K562 (cell line): ENCODE measurements at regions not wholly inside any gene's neighbourhood (a gene's known extent, or its start where the extent isn't known, plus 50 kb on each side); places are given as distances from the start of the nearest gene placed in this dataset.

Source experiments
- ATAC-seq: fragments of 200-7000 bp; cut with Tn5 transposase; 3 replicates; pipeline ENCODE4 v1.9.1; 2020; ENCODE audit warnings: moderate library complexity
- BruUV-seq: library from RNA; stranded (reverse); fragments of 400-500 nt; replicated peaks from 2 replicates; lab custom pipeline; 2021; lab: Mats Ljungman, UMichigan
- CTCF ChIA-PET: fragments of 300-600 bp; formaldehyde crosslinking; extraction: SDS; loops from one replicate; lab custom pipeline; 2021; ENCODE audit warnings: low intra/inter-chr PET ratio; lab: Yijun Ruan, JAX
- POLR2A ChIA-PET: fragments of 300-600, 350-650 bp; sonication (Branson Sonifier 250); formaldehyde crosslinking; extraction: SDS; loops from one replicate; lab custom pipeline; 2021; ENCODE audit warnings: antibody characterized with exemption, inconsistent platforms; lab: Yijun Ruan, JAX
- DNase-seq, 4 experiments: peaks; one replicate each; pipeline versions ENCODE4 v3.0.0 to v3.0.0-alpha.2; 2011 to 2018; ENCODE audit warnings: low spot score in 3 of 4, mixed read lengths in 3 of 4; ENCODE audit errors: extremely low read depth in 1 of 4
- FAIRE-seq: peaks from 2 replicates; lab custom pipeline; 2011; peaks lifted over from hg19 to GRCh38; lab: Jason Lieb, UNC
- H2AFZ ChIP-seq: 2 replicates; pipeline ENCODE4 v1.6.0; 2011; ENCODE audit warnings: low read depth, low read length, control low read depth, inconsistent platforms
- H3K27ac ChIP-seq: fragments of 200-600 bp; 3 replicates; pipeline ENCODE4 v1.8.0; 2011; ENCODE audit warnings: low read depth, mild to moderate bottlenecking, control low read depth, inconsistent platforms, low read length, moderate library complexity, mixed read lengths; ENCODE audit errors: extremely low read depth
- H3K27me3 ChIP-seq, 2 experiments: fragments of 300-600 bp in 1 of 2; 2 replicates in 1 of 2; 3 replicates in 1 of 2; pipeline versions ENCODE4 v1.6.0 to v1.8.0; 2011; ENCODE audit warnings: inconsistent platforms in 2 of 2, low read length in 2 of 2, mild to moderate bottlenecking in 1 of 2, mixed read lengths in 1 of 2, moderate library complexity in 1 of 2; ENCODE audit not compliant: control insufficient read depth in 2 of 2, insufficient read depth in 2 of 2
- H3K36me3 ChIP-seq: fragments of 300-600 bp; 3 replicates; pipeline ENCODE4 v1.8.0; 2011; ENCODE audit warnings: mild to moderate bottlenecking, low read length, inconsistent platforms; ENCODE audit not compliant: control insufficient read depth, insufficient read depth
- H3K4me1 ChIP-seq, 2 experiments: fragments of 200-600 bp in 1 of 2; replicated peaks in 1 of 2; 2 replicates in 1 of 2; 3 replicates in 1 of 2; pipeline versions ENCODE4 v1.5.1 to v1.8.0; 2011; ENCODE audit warnings: inconsistent platforms in 2 of 2, low read length in 2 of 2, mild to moderate bottlenecking in 1 of 2, mixed read lengths in 1 of 2, moderate library complexity in 1 of 2; ENCODE audit not compliant: control insufficient read depth in 2 of 2, insufficient read depth in 2 of 2
- H3K4me2 ChIP-seq: 2 replicates; pipeline ENCODE4 v1.6.1; 2011; ENCODE audit warnings: low read length, control low read depth, inconsistent platforms, mixed read lengths; ENCODE audit not compliant: insufficient read depth
- H3K4me3 ChIP-seq: fragments of 200-600 bp; sonication (generic), shearing (Covaris generic); 2 replicates; pipeline ENCODE4 v1.5.1; 2016; ENCODE audit warnings: control low read depth, inconsistent platforms
- H3K79me2 ChIP-seq: fragments of 200-600 bp; 3 replicates; pipeline ENCODE4 v1.8.0; 2011; ENCODE audit warnings: low read length, inconsistent platforms; ENCODE audit not compliant: control insufficient read depth, insufficient read depth
- H3K9ac ChIP-seq, 2 experiments: 2 replicates each; pipeline versions ENCODE4 v1.6.0 to v1.6.1; 2011; ENCODE audit warnings: low read depth in 2 of 2, low read length in 2 of 2, control low read depth in 1 of 2, inconsistent platforms in 1 of 2, mild to moderate bottlenecking in 1 of 2, mixed read lengths in 1 of 2; ENCODE audit not compliant: insufficient read depth in 1 of 2
- H3K9me1 ChIP-seq: one replicate; pipeline ENCODE4 v1.6.0; 2011; ENCODE audit warnings: inconsistent platforms, mild to moderate bottlenecking, low read length, moderate library complexity; ENCODE audit not compliant: control insufficient read depth, insufficient read depth
- H3K9me3 ChIP-seq: replicated peaks from 2 replicates; pipeline ENCODE4 v1.5.1; 2011; ENCODE audit warnings: low read depth, low read length, inconsistent platforms; ENCODE audit not compliant: control insufficient read depth, insufficient read depth
- H4K20me1 ChIP-seq: replicated peaks from 2 replicates; pipeline ENCODE4 v1.6.1; 2011; ENCODE audit warnings: low read length, inconsistent platforms, mixed read lengths; ENCODE audit not compliant: control insufficient read depth, insufficient read depth
- ARID1B ChIP-seq: fragments of 450-650 bp; IDR thresholded peaks from 2 replicates; pipeline ENCODE4 v1.6.1; 2016; ENCODE audit warnings: antibody characterized with exemption, mild to moderate bottlenecking, inconsistent platforms
- ELF1 ChIP-seq: fragments of 200-800 bp; sonication (Bioruptor generic); IDR thresholded peaks from 2 replicates; pipeline ENCODE4 v1.6.1; 2016; ENCODE audit warnings: missing genetic modification characterization, missing compliant biosample characterization
- ESRRB ChIP-seq: fragments of 250-450 bp; sonication (Bioruptor Pico); IDR thresholded peaks from 2 replicates; pipeline ENCODE4 v1.5.0; 2020; ENCODE audit warnings: mild to moderate bottlenecking, moderate library complexity, borderline replicate concordance
- ILK ChIP-seq: fragments of 450-650 bp; IDR thresholded peaks from 2 replicates; pipeline ENCODE4 v1.6.1; 2016; ENCODE audit warnings: missing genetic modification characterization, low read depth, mild to moderate bottlenecking, missing compliant biosample characterization, moderate library complexity, borderline replicate concordance
- MAFG ChIP-seq: fragments of 450-650 bp; conservative IDR thresholded peaks from 2 replicates; pipeline ENCODE4 v1.6.1; 2016; ENCODE audit warnings: missing genetic modification characterization, missing compliant biosample characterization
- PHTF2 ChIP-seq: fragments of 250-450 bp; sonication (Bioruptor Pico); IDR thresholded peaks from 2 replicates; pipeline ENCODE4 v1.5.0; 2021; ENCODE audit warnings: mild to moderate bottlenecking
- POLR2AphosphoS5 ChIP-seq: IDR thresholded peaks from 2 replicates; pipeline ENCODE4 v1.6.1; 2011; ENCODE audit warnings: mild to moderate bottlenecking, low read depth, low read length, moderate library complexity; ENCODE audit not compliant: control insufficient read depth, insufficient read depth
- RCOR1 ChIP-seq, 2 experiments: IDR thresholded peaks; 2 replicates each; pipeline ENCODE4 v1.6.1; 2012; ENCODE audit warnings: low read depth in 2 of 2, low read length in 2 of 2, borderline replicate concordance in 1 of 2, improper control_type of control experiment in 1 of 2
- STAG1 ChIP-seq: sonication (generic); formaldehyde crosslinking; IDR thresholded peaks from 2 replicates; pipeline ENCODE4 v1.5.0; 2020; ENCODE audit warnings: missing genetic modification reagents, borderline replicate concordance
- ZNF324 ChIP-seq: fragments of 250-450 bp; sonication (Bioruptor Pico); IDR thresholded peaks from 2 replicates; pipeline ENCODE4 v1.4.0; 2020; ENCODE audit warnings: mild to moderate bottlenecking
- WGBS: fragments of 100-300 bp; shearing (Covaris generic); methylation state at CpG from one replicate; pipeline ENCODE4 v1.1.6; 2016; ENCODE audit warnings: low coverage, mixed read lengths; ENCODE audit not compliant: insufficient coverage; ENCODE audit errors: missing lambda C conversion rate; 5-methylcytosine and 5-hydroxymethylcytosine counted together
- in situ Hi-C: fragments of 300-500 bp; cut with MboI; formaldehyde crosslinking; loops from 4 replicates; pipeline ENCODE4 v1.15.0; 2018; ENCODE audit warnings: inconsistent platforms, mixed read lengths
- intact Hi-C: fragments of 100-400 bp; cut with micrococcal nuclease; formaldehyde crosslinking; loops from 2 replicates; pipeline ENCODE4 v1.14.2; 2022
- TF ChIP-seq, protein P1 (sequence below): fragments of 200-800 bp; sonication (Bioruptor generic); IDR thresholded peaks from 2 replicates; pipeline ENCODE4 v1.6.1; 2016; ENCODE audit warnings: missing genetic modification characterization, missing compliant biosample characterization
- TF ChIP-seq, protein P2 (sequence below): fragments of 250-450 bp; sonication (Bioruptor Pico); IDR thresholded peaks from 2 replicates; pipeline ENCODE4 v1.4.0; 2020; ENCODE audit warnings: mild to moderate bottlenecking, moderate library complexity
- TF ChIP-seq, protein P3 (sequence below): fragments of 250-450 bp; sonication (Bioruptor Pico); IDR thresholded peaks from 2 replicates; pipeline ENCODE4 v1.8.0; 2022; ENCODE audit warnings: inconsistent platforms

DNA sequence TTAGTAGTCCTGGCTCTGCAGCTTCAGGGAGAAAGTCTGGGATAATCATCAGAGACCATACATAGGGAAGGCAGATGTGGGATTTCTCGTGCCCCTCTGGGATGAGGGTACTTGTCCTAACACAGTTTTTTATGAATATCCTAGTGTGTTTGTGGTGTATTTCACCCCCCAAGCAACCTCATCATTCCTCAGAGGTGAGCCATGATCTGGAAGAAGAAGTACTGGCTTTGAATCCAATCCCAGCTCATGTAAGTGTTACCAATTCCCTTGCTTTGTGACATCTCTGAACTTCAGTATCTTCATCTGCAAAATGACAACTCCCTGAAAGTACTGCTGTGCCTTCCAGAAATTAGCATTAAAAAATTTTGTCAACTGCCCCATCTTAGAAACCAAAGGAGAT lies 347.5 kb upstream of the ZMIZ1 start:
- Histone ChIP-seq H3K79me2 (no peaks in the 10 kb centered on the region), H3K4me3 (no peak overlapping the region), H2AFZ (no peak overlapping the region), H3K4me2 (no peak overlapping the region), H4K20me1 (no peaks in the 10 kb centered on the region), H3K9me1 (no peaks in the 10 kb centered on the region), H3K27me3 (peaks cover 7 to 14% of the 10 kb centered on the region in 2 experiments; a peak in 2 of 5 replicates), H3K36me3 (no peaks in the 10 kb centered on the region), H3K4me1 (no peaks in the 10 kb centered on the region), H3K9ac (no peak overlapping the region), H3K9me3 (no peaks in the 10 kb centered on the region), H3K27ac (no peak overlapping the region)
- in situ Hi-C loops (no loop called here), intact Hi-C loops (no loop called here)
- FAIRE-seq = no peak
- ATAC-seq = no peak
- CTCF ChIA-PET = no interaction called here
- no TSS peak for BruUV-seq
- TF ChIP-seq PHTF2 (CRISPR knock-in tag) (no peak), ELF1 (tag) (no peak), ARID1B (no peak), RCOR1 (IDR thresholded peaks at IDR 0.05; ENCODE audit: borderline replicate concordance in 1 of 2, low read depth in 2 of 2, low read length in 2 of 2) (no peak), ZNF324 (CRISPR knock-in tag) (no peak), MAFG (tag) (no peak), ESRRB (no peak), POLR2AphosphoS5 (no peak), ILK (tag) (no peak), STAG1 (CRISPR knock-in tag) (no peak)
- TF ChIP-seq, protein P1, sequence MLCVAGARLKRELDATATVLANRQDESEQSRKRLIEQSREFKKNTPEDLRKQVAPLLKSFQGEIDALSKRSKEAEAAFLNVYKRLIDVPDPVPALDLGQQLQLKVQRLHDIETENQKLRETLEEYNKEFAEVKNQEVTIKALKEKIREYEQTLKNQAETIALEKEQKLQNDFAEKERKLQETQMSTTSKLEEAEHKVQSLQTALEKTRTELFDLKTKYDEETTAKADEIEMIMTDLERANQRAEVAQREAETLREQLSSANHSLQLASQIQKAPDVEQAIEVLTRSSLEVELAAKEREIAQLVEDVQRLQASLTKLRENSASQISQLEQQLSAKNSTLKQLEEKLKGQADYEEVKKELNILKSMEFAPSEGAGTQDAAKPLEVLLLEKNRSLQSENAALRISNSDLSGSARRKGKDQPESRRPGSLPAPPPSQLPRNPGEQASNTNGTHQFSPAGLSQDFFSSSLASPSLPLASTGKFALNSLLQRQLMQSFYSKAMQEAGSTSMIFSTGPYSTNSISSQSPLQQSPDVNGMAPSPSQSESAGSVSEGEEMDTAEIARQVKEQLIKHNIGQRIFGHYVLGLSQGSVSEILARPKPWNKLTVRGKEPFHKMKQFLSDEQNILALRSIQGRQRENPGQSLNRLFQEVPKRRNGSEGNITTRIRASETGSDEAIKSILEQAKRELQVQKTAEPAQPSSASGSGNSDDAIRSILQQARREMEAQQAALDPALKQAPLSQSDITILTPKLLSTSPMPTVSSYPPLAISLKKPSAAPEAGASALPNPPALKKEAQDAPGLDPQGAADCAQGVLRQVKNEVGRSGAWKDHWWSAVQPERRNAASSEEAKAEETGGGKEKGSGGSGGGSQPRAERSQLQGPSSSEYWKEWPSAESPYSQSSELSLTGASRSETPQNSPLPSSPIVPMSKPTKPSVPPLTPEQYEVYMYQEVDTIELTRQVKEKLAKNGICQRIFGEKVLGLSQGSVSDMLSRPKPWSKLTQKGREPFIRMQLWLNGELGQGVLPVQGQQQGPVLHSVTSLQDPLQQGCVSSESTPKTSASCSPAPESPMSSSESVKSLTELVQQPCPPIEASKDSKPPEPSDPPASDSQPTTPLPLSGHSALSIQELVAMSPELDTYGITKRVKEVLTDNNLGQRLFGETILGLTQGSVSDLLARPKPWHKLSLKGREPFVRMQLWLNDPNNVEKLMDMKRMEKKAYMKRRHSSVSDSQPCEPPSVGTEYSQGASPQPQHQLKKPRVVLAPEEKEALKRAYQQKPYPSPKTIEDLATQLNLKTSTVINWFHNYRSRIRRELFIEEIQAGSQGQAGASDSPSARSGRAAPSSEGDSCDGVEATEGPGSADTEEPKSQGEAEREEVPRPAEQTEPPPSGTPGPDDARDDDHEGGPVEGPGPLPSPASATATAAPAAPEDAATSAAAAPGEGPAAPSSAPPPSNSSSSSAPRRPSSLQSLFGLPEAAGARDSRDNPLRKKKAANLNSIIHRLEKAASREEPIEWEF (CRISPR knock-in tag) = no peak
- TF ChIP-seq, protein P2, sequence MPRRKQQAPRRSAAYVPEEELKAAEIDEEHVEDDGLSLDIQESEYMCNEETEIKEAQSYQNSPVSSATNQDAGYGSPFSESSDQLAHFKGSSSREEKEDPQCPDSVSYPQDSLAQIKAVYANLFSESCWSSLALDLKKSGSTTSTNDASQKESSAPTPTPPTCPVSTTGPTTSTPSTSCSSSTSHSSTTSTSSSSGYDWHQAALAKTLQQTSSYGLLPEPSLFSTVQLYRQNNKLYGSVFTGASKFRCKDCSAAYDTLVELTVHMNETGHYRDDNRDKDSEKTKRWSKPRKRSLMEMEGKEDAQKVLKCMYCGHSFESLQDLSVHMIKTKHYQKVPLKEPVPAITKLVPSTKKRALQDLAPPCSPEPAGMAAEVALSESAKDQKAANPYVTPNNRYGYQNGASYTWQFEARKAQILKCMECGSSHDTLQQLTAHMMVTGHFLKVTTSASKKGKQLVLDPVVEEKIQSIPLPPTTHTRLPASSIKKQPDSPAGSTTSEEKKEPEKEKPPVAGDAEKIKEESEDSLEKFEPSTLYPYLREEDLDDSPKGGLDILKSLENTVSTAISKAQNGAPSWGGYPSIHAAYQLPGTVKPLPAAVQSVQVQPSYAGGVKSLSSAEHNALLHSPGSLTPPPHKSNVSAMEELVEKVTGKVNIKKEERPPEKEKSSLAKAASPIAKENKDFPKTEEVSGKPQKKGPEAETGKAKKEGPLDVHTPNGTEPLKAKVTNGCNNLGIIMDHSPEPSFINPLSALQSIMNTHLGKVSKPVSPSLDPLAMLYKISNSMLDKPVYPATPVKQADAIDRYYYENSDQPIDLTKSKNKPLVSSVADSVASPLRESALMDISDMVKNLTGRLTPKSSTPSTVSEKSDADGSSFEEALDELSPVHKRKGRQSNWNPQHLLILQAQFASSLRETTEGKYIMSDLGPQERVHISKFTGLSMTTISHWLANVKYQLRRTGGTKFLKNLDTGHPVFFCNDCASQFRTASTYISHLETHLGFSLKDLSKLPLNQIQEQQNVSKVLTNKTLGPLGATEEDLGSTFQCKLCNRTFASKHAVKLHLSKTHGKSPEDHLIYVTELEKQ = no peak
- TF ChIP-seq, protein P3, sequence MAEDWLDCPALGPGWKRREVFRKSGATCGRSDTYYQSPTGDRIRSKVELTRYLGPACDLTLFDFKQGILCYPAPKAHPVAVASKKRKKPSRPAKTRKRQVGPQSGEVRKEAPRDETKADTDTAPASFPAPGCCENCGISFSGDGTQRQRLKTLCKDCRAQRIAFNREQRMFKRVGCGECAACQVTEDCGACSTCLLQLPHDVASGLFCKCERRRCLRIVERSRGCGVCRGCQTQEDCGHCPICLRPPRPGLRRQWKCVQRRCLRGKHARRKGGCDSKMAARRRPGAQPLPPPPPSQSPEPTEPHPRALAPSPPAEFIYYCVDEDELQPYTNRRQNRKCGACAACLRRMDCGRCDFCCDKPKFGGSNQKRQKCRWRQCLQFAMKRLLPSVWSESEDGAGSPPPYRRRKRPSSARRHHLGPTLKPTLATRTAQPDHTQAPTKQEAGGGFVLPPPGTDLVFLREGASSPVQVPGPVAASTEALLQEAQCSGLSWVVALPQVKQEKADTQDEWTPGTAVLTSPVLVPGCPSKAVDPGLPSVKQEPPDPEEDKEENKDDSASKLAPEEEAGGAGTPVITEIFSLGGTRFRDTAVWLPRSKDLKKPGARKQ (CRISPR knock-in tag) = no peak
- WGBS = 0% methylated on average over 1 of the region's 1 CpG
- POLR2A ChIA-PET = interaction anchor here (0.8 kb wide), 1 partner anchor 223 kb away, joined by 3 read pairs; no protein-coding TSS in a partner anchor
- DNase-seq = no peak
